Erythroblast (primary cell): ENCODE measurements at regions not wholly inside any gene's neighbourhood (a gene's known extent, or its start where the extent isn't known, plus 50 kb on each side); places are given as distances from the start of the nearest gene placed in this dataset.

Source experiments
- GATA1 ChIP-seq: IDR thresholded peaks from 2 replicates; pipeline ENCODE4 v1.6.1; 2011; ENCODE audit warnings: low read depth, mild to moderate bottlenecking, control low read depth, low read length, moderate library complexity
- POLR2A ChIP-seq: IDR thresholded peaks from 2 replicates; pipeline ENCODE4 v1.6.1; 2011; ENCODE audit warnings: mild to moderate bottlenecking, low read length

DNA sequence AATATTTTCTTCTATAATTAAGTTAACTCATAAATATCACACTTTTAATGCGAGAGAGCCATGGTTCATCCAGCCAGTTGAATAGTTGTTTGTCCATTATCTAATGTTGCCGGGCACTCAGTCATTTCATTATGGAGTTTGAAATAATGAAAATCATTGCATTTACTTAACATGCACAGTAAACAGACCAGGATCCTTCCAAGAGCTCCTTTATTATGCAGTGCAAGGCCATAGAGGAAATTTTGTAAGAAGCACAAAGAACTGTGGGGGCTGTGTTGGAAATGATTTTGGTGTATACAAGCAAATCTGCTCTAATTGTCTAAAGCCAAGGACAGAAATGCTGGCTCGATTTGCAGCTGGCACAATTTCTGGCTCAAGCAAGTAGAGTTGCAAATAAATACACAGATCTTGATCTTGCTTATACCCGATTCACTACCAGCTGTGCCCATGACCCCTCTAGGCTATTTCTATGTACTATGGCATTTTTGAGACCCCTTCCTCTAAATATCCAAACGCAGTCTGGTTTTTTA is 400.3 kb upstream of the HNRNPA3 start:
- TF ChIP-seq POLR2A (no peak), GATA1 (no peak)
